ENCODE measurements at regions not wholly inside any gene's neighbourhood (a gene's known extent, or its start where the extent isn't known, plus 50 kb on each side); places are given as distances from the start of the nearest gene placed in this dataset.

GRCh38 chrX:146144039-146144438 is 326.4 kb downstream of the SLITRK2 start (continued):
- no peak for TF ChIP-seq CHD7 (IDR thresholded peaks at IDR 0.05; ENCODE audit: insufficient replicate concordance, low read length)
- TF ChIP-seq SP2 (IDR thresholded peaks at IDR 0.05; ENCODE audit: low read length), result no peak
- TF ChIP-seq RAD21 (IDR thresholded peaks at IDR 0.05 in 1 of 2, conservative IDR thresholded peaks at IDR 0.05 in 1 of 2; ENCODE audit: low read depth in 2 of 2, low read length in 2 of 2), result no peak
- TF ChIP-seq HDAC6 (IDR thresholded peaks at IDR 0.05; ENCODE audit: low read depth, low read length), result no peak
- TF ChIP-seq MAX (IDR thresholded peaks at IDR 0.05), result no peak
- TF ChIP-seq SP1 (IDR thresholded peaks at IDR 0.05; ENCODE audit: low read depth, low read length), result no peak
- TF ChIP-seq FOSL1 (IDR thresholded peaks at IDR 0.05; ENCODE audit: insufficient read depth, low read depth, low read length), result no peak
- TF ChIP-seq ZNF274 (IDR thresholded peaks at IDR 0.05; ENCODE audit: borderline replicate concordance, extremely low read depth, low read length), result no peak
- TF ChIP-seq RBBP5 (IDR thresholded peaks at IDR 0.05; ENCODE audit: borderline replicate concordance, low read depth, low read length), result no peak
- TF ChIP-seq SP4 (IDR thresholded peaks at IDR 0.05; ENCODE audit: low read length), result no peak
- TF ChIP-seq CBX8 (IDR thresholded peaks at IDR 0.05; ENCODE audit: borderline replicate concordance, low read depth, low read length), result no peak
- no peak for TF ChIP-seq BCL11A (IDR thresholded peaks at IDR 0.05; ENCODE audit: low read depth in 2 of 2, low read length in 2 of 2)
- no peak for TF ChIP-seq CHD2 (IDR thresholded peaks at IDR 0.05; ENCODE audit: low read length)
